ENCODE measurements at regions not wholly inside any gene's neighbourhood (a gene's known extent, or its start where the extent isn't known, plus 50 kb on each side); places are given as distances from the start of the nearest gene placed in this dataset.

GRCh38 chr14:106666341-106666740 is 1140.0 kb downstream of the TMEM121 start:
- TF ChIP-seq CTCF (IDR thresholded peaks at IDR 0.05), result no peak
- TF ChIP-seq EP300 (IDR thresholded peaks at IDR 0.05), result no peak
- no peak for TF ChIP-seq CBX2 (IDR thresholded peaks at IDR 0.05; ENCODE audit: borderline replicate concordance, low read depth)
- no peak for TF ChIP-seq POLR2A (IDR thresholded peaks at IDR 0.05; ENCODE audit: low read length)
